OCI-LY1 (cell line): ENCODE measurements at regions not wholly inside any gene's neighbourhood (a gene's known extent, or its start where the extent isn't known, plus 50 kb on each side); places are given as distances from the start of the nearest gene placed in this dataset.

ENCODE experiments used
- CTCF ChIP-seq: fragments of 200-600 bp; sonication (generic), shearing (Covaris generic); IDR thresholded peaks from 2 replicates; pipeline ENCODE4 v1.5.1; 2017; ENCODE audit warnings: mild to moderate bottlenecking, antibody characterized with exemption, low read length, moderate library complexity, mixed read lengths
- EZH2 ChIP-seq: fragments of 200-600 bp; sonication (generic), shearing (Covaris generic); IDR thresholded peaks from 2 replicates; pipeline ENCODE4 v1.8.0; 2017; ENCODE audit warnings: borderline replicate concordance, mixed run types, mild to moderate bottlenecking, antibody characterized with exemption, low read length, moderate library complexity, mixed read lengths

GRCh38 chr2:7473135-7473771 lies 556.0 kb downstream of the RNF144A start:
- TF ChIP-seq CTCF (no peak), EZH2 (no peak)
